ENCODE measurements at regions not wholly inside any gene's neighbourhood (a gene's known extent, or its start where the extent isn't known, plus 50 kb on each side); places are given as distances from the start of the nearest gene placed in this dataset.

DNA sequence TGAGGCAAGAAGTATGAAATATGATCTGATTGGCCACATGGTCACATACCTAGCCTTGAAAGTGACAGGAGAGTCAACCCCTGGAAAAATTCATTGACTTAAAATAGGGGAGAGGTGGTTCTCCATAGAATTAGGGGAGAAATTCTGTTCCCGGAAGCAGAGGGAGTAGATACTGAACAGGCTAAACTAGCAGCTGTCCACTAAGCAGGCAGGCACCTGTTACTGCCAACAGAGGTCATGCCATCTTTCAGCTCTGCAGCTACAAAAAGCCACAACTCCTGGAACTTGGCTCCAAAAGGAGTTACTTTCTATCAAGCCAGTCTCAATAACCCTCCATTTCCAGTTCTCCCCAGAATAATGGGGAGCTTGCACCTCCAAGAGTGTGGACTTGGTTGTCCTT is 352.5 kb downstream of the MAFB start:
- TF ChIP-seq, protein P1, sequence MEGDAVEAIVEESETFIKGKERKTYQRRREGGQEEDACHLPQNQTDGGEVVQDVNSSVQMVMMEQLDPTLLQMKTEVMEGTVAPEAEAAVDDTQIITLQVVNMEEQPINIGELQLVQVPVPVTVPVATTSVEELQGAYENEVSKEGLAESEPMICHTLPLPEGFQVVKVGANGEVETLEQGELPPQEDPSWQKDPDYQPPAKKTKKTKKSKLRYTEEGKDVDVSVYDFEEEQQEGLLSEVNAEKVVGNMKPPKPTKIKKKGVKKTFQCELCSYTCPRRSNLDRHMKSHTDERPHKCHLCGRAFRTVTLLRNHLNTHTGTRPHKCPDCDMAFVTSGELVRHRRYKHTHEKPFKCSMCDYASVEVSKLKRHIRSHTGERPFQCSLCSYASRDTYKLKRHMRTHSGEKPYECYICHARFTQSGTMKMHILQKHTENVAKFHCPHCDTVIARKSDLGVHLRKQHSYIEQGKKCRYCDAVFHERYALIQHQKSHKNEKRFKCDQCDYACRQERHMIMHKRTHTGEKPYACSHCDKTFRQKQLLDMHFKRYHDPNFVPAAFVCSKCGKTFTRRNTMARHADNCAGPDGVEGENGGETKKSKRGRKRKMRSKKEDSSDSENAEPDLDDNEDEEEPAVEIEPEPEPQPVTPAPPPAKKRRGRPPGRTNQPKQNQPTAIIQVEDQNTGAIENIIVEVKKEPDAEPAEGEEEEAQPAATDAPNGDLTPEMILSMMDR (IDR thresholded peaks at IDR 0.05; ENCODE audit: low read length) = no peak
- TF ChIP-seq EZH2 (IDR thresholded peaks at IDR 0.05; ENCODE audit: borderline replicate concordance, low read length) = no peak
